GM19463 (cell line): ENCODE measurements at regions not wholly inside any gene's neighbourhood (a gene's known extent, or its start where the extent isn't known, plus 50 kb on each side); places are given as distances from the start of the nearest gene placed in this dataset.
"Not testable (repeated sequence)": the region's sequence is repeated elsewhere in the genome, so short reads cannot be mapped to it uniquely, and the experiment has no call there.

ENCODE experiments used
- ATAC-seq: cut with Tn5 transposase; IDR thresholded peaks from one replicate; pipeline ENCODE4 v1.9.1; 2021; ENCODE audit warnings: mild to moderate bottlenecking, moderate library complexity; ENCODE audit not compliant: unreplicated experiment

DNA sequence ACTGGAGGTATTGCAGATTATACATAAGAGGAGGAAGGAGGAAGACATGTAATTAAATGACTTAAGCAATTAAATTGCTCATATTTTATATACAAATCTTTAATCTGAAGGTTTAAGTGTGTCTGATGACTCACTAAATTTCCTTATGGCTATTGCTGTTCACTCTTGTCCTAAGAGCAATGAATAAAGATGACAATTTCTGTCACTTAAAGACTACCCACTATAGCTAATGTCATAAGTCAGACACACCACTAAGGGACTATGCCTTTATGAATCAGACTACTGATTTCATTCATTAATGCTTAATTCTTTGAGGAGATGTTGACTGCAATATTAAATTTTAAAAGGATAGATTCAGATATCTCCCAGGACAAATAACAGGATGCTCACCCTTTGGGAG is 1514.7 kb downstream of the PCDH18 start:
- no peak for ATAC-seq

- no peak for ATAC-seq
Measured at GRCh38 chr4:136012220-136012619, 1520.1 kb downstream of the PCDH18 start.

DNA sequence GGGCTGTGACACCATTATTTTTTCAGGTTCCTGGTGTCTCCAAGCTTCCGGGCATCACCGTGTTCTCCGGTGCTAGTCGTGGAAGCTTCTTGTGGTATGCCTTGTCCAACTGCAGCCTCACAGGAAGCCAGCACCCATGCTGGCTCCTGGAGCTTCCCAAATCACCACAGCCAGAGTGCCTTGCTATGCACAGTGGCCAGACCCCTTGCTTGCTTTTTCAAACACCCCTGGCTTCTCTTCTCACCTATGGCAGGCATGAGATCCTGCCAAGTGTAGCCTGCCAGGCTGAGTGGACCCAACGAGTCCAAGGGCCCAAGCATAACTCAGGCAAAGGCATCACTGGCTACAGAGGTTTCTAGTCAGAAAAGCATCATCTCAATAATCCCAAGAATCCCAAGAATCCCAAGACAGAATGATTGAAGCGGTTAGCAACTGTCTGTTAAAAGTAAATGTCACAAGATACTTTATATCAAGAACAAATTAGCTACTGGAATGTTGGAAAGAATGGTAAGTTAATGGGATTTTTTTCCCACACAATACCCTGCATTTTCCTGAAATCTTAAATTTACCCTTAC is 1522.9 kb downstream of the PCDH18 start:
- no peak for ATAC-seq

DNA sequence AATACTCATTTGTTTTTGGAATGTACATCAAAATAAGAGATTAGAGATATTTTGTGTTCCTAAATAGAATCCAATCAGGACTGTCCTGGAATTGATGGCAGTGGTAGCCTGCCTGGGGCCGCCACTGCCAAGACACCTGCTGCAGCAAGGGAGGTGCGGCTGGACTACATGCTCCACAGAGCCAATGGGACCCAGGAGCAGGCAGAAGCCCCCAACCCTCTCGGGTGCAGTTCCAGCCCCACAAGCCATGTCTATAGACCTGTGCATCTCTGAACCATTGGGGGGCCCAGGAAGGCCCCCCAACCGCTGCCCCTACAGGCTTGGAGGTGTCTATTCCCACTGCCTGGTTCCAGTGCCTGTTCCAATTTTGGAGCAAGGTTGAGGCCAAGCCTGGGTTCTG is 1524.3 kb downstream of the PCDH18 start:
- ATAC-seq = no peak

DNA sequence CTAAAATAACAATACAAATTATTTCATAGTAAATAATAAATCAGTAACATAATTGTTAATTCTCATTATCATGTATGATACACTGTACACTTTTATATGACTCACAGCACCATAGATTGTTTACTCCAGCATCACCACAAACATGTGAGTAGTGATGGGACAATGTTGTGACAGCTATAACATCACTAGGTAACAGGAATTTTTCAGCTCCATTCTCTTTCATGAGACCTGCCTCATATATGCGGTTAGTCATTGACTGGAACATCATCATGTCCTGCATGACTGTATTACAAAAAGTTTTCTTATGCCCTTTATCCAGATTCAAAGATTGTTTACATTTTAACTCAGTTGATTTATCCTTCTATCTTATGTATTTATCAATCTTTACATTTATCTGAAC is 1530.0 kb downstream of the PCDH18 start:
- no peak for ATAC-seq

GRCh38 chr4:136001791-136002190 is 1530.5 kb downstream of the PCDH18 start:
- no peak for ATAC-seq

DNA sequence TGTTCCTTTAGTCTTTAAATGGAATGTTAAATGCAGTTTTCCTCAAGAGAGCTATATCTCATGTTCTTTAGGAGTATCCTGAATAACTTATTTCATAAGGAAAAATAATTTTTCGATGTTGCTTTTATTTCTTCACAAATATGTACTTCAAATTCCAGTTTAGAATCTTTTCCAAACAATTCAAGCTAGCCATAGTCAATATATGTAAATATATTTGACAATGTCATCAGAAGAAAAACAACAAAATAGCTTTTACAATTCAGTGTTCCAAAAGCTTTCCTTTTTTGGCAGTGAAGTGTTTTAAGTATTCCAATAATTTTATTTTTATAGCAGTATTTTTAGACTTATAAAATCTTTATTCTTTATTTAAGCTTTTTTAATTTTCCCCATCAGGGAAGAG is 1532.0 kb downstream of the PCDH18 start:
- ATAC-seq = no peak

DNA sequence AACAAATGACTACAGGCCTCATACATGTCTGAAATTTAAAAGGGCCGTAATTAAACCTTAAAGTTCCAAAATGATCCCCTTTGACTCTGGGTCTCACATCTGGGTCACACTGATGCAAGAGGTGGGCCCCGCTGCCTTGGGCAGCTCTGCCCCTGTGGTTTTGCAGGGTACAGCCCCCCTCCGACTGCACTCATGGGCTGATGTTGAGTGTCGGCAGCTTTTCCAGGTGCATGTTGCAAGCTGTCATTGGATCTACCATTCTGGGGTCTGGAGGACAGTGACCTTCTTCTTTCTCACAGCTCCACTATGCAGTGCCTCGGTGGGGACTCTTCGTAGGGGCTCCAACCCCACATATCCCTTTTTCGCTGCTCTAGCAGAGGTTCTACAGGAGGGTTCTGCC is 1537.9 kb downstream of the PCDH18 start:
- ATAC-seq = no peak

GRCh38 chr4:135976860-135977259 is 1555.4 kb downstream of the PCDH18 start:
- ATAC-seq = no peak

- ATAC-seq = no peak
Measured at GRCh38 chr4:135966936-135967335, 1565.4 kb downstream of the PCDH18 start.

GRCh38 chr4:135963009-135963408 is 1569.3 kb downstream of the PCDH18 start:
- ATAC-seq = no peak

DNA sequence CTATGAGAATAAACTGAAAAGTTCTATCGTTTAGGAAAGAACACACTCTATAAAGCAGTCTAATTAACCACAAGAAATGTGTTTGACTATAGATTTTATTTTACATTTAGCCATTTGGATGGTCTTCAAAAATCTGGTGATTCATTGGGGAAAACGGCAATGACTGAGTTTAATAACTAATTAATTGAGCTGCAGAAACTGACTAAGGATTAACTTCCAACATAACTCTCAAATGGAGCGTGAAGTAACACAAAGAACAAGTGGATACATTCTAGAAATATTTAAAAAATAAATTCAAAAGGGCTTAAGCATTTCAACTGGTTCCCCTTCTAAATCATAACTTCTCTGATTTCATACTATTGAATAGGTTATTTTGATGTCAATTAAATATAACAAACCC is 1582.4 kb downstream of the PCDH18 start:
- no peak for ATAC-seq

DNA sequence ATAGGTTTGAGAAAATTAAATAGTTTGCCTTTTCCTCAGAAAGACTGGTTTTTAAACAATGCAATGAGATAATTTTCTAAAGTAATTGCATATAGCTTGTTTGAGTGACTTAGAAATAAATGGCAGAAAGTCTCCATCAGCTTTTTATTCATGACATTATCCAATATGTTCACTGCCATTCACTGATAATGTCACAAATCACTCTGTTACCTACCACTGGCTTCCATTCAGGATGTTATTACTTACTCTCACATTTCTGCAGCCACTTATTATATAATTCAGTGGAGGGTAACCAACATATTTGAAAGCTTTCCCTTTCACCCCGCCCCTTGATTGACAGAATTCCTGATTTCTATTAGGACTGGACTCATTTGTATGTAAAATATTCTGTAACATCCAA is 1583.5 kb downstream of the PCDH18 start:
- no peak for ATAC-seq

- no peak for ATAC-seq
Measured at GRCh38 chr4:135941671-135942070, 1590.6 kb downstream of the PCDH18 start.

DNA sequence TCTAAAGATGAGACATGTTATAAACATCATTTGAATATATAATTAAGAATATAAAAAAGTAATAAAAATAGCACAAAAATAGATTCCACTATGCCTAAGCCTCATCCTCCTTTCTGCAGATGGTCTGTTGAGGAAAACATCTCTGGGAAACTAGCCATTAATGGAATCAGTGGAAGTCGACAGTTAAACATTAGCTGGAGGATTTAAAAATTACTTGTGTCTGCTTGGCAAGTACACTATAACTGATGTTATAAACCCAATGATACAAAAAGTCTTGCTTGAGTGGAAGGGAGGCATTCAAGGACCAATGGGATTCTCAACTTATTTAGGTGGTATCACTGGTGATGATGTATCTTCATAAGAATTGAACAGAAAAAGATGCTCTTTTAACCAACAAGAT is 1598.3 kb downstream of the PCDH18 start:
- no peak for ATAC-seq

GRCh38 chr4:135927651-135928050 is 1604.6 kb downstream of the PCDH18 start:
- ATAC-seq = no peak

GRCh38 chr4:135921081-135921480 is 1611.2 kb downstream of the PCDH18 start:
- no peak for ATAC-seq

- no peak for ATAC-seq
Measured at GRCh38 chr4:135917011-135917410, 1615.3 kb downstream of the PCDH18 start.

- ATAC-seq = no peak
Measured at GRCh38 chr4:135900956-135901355, 1631.3 kb downstream of the PCDH18 start.

- not testable (repeated sequence) for ATAC-seq
Measured at GRCh38 chr4:135864304-135864703, 1662.7 kb upstream of the PABPC4L start.

DNA sequence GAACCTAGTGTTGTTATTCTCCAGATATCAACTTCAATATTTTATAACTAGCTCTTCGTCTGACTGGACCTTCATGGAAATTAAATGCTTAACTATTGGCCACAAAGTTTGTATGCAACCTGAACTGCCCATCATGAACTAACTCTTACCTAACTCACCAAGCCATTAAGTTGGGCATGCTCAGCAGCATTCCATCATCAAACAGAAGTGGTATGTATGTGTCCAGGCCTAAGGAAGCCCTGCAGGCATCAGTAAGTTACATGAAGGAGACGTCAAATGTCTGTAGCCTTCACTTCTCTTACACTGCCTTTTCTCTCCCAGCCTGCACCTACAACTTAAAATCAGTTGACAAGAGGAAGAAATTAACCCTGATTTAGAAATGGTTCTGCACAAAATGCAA is 1639.2 kb upstream of the PABPC4L start:
- no peak for ATAC-seq

DNA sequence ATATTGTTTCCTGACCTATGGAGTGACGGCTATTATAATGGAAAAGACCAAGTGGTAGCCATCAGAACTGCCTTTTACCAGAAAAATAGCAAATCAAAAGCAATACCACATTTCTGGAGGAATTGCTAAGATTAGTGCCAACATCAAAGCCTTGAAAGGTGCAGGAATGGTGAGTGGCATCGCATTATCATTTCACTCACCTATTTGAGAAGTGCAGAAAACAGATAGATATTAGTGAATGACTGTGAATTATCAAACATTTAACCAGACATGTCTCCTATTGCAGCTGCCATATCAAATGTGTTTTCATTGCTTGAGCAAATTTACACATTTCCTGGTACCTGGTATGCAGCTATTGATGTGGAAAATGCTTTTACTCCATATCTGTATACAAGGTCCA is 1638.1 kb upstream of the PABPC4L start:
- no peak for ATAC-seq

GRCh38 chr4:135838889-135839288 is 1637.3 kb upstream of the PABPC4L start:
- no peak for ATAC-seq

DNA sequence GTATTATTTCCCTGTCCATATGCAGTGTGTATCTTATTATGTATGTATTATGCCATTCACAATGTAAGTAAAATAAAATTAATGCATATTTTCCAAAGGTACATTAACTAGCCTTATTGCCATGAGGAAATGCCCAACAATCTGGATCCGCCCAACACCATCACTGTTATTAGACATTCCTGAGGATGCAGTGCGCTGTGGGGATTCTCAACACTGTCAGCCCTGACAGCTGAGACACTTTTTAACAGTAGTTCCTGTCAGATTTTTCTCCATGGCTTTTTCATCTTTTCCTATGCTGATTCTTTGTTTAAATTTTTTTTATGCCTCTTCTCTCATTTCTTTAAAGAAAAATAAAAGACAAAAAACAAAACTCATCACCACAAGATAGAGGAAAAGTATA is 1632.9 kb upstream of the PABPC4L start:
- no peak for ATAC-seq
